ENCODE measurements at regions not wholly inside any gene's neighbourhood (a gene's known extent, or its start where the extent isn't known, plus 50 kb on each side); places are given as distances from the start of the nearest gene placed in this dataset.

- peak; percentile 57 to 63 for DNase-seq (ENCODE audit: low read depth in 2 of 2)
- no peak for TF ChIP-seq CTCF (IDR thresholded peaks at IDR 0.05; ENCODE audit: low read depth, low read length)
Observed at GRCh38 chr11:97815667-97816066, 1205.1 kb upstream of the CNTN5 start.

GRCh38 chr11:97832451-97832850, 1188.3 kb upstream of the CNTN5 start:
- no peak for DNase-seq (ENCODE audit: low read depth in 2 of 2)
- TF ChIP-seq CTCF (IDR thresholded peaks at IDR 0.05; ENCODE audit: low read depth, low read length) = no peak
- no peak overlapping the region for H3K4me3 ChIP-seq (replicated peaks in 1 of 2; ENCODE audit: low read depth in 2 of 2, low read length in 2 of 2)

More at GRCh38 chr11:97815667-97816066, 1205.1 kb upstream of the CNTN5 start:
- no peak overlapping the region for H3K4me3 ChIP-seq (replicated peaks in 1 of 2; ENCODE audit: low read depth in 2 of 2, low read length in 2 of 2)

GRCh38 chr11:97833412-97833811, 1187.3 kb upstream of the CNTN5 start:
- no peak overlapping the region for H3K4me3 ChIP-seq (replicated peaks in 1 of 2; ENCODE audit: low read depth in 2 of 2, low read length in 2 of 2)
- DNase-seq (ENCODE audit: low read depth in 2 of 2) = no peak
- TF ChIP-seq CTCF (IDR thresholded peaks at IDR 0.05; ENCODE audit: low read depth, low read length) = no peak

GRCh38 chr11:97844016-97844415, 1176.7 kb upstream of the CNTN5 start:
- no peak for DNase-seq (ENCODE audit: low read depth in 2 of 2)
- TF ChIP-seq CTCF (IDR thresholded peaks at IDR 0.05; ENCODE audit: low read depth, low read length) = no peak
- no peak overlapping the region for H3K4me3 ChIP-seq (replicated peaks in 1 of 2; ENCODE audit: low read depth in 2 of 2, low read length in 2 of 2)

- DNase-seq (ENCODE audit: low read depth in 2 of 2) = no peak
- no peak overlapping the region for H3K4me3 ChIP-seq (replicated peaks in 1 of 2; ENCODE audit: low read depth in 2 of 2, low read length in 2 of 2)
- no peak for TF ChIP-seq CTCF (IDR thresholded peaks at IDR 0.05; ENCODE audit: low read depth, low read length)
Observed at GRCh38 chr11:97847730-97848129, 1173.0 kb upstream of the CNTN5 start.

GRCh38 chr11:97850701-97851100, 1170.0 kb upstream of the CNTN5 start:
- TF ChIP-seq CTCF (IDR thresholded peaks at IDR 0.05; ENCODE audit: low read depth, low read length) = no peak
- no peak for DNase-seq (ENCODE audit: low read depth in 2 of 2)
- no peak overlapping the region for H3K4me3 ChIP-seq (replicated peaks in 1 of 2; ENCODE audit: low read depth in 2 of 2, low read length in 2 of 2)

GRCh38 chr11:97854357-97854756, 1166.4 kb upstream of the CNTN5 start:
- H3K4me3 ChIP-seq (replicated peaks in 1 of 2; ENCODE audit: low read depth in 2 of 2, low read length in 2 of 2) = no peak overlapping the region
- no peak for TF ChIP-seq CTCF (IDR thresholded peaks at IDR 0.05; ENCODE audit: low read depth, low read length)
- no peak for DNase-seq (ENCODE audit: low read depth in 2 of 2)
